ENCODE measurements at regions not wholly inside any gene's neighbourhood (a gene's known extent, or its start where the extent isn't known, plus 50 kb on each side); places are given as distances from the start of the nearest gene placed in this dataset.
A peak's percentile ranks its signal among the peaks of the same experiment; 100 is the strongest.
"Not testable (repeated sequence)": the region's sequence is repeated elsewhere in the genome, so short reads cannot be mapped to it uniquely, and the experiment has no call there.

DNA sequence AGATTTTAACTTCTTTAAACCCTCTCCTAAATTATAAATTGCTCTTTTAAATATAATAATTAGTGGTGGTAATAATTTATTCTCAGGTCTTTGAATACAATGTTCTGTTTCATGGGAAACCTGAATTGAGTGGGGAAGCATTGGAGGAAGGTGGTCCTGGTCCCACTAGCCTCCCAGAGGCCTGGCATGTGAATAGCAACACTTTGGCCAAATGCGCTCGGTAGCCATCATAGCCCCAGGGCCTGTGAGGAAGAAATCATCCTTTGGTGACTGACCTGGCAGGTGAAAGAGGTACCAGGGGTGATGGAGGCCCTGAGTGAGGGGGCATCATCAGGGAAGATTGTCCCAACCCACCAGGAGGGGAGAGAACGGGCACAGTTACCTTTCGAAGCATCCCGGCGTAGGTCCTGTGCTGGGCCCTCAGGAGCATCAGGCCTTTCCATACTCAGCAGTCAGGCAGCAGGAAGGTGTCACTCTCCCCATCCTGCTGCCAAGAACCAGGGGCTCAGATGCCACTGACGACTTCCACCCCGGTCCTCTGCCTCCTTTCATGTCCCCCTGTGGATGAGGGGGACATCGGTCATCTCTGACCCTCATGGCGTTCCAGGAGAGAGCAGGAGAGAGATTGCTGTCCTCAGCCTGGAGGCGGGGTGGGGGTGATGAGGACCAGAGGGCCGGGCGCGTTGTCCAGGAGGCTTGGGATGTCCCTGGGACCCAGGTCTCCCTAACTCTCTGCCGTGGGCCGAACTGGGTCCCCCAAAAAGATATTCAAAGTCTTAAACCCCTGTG, 78.6 kb upstream of the HPCAL1 start:
- DNase-seq (ENCODE audit: low spot score) = no peak

DNA sequence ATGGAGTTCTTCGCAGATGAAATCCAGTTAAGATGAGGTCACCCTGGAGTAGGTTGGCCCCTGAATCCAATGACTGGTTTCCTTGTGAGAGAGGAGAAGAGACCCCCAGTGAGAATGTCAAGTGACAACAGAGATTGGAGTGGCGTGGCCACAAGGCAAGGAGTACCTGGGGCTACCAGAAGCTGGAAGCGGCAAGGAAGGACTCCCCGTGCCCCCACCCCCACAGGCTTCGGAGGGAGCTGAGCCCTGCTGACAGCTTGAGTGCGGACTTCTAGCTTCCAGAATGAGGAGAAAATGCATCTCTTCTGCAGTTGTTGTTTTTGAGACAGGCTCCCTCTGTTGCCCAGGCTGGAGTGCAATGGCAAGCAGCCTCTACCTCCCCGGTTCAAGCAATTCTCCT, 78.0 kb upstream of the HPCAL1 start:
- no peak for DNase-seq (ENCODE audit: low spot score)

DNA sequence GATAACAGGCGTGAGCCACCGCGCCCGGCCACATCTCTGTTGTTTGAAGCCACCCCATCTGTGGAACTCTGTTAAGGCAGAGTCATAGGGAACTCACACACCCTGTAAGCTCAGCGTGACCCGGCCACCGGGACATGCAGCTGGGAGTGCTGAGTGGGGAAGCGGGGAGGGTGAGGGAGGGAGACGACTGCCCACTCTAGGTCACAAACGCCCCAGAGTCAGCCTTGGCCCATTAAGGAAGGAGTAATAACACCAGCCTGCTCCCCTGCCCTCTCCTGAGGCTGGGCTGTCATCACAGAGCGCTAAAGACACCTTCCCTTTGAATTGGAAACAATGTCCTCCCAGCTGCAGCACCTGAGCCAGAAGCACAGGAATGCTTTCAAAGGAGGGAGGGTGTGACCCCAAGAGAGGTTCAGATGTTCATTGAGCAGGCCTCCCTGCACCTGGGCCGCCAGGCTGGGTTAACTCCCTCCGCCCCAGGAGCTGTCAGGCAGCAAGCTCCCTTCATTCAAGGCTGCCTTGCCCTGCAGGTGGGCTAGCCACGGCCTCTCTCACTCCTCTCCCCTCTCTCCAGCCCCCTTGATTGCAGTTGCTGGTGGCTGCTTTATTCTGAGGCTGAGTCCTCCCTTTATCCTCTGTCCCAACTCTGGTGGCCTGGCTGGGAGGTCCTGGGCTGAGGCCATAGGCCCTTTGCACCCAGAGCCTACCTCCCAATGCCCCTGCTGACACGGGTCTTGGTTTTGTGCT, 77.2 kb upstream of the HPCAL1 start:
- DNase-seq (ENCODE audit: low spot score) = peak; percentile 35

DNA sequence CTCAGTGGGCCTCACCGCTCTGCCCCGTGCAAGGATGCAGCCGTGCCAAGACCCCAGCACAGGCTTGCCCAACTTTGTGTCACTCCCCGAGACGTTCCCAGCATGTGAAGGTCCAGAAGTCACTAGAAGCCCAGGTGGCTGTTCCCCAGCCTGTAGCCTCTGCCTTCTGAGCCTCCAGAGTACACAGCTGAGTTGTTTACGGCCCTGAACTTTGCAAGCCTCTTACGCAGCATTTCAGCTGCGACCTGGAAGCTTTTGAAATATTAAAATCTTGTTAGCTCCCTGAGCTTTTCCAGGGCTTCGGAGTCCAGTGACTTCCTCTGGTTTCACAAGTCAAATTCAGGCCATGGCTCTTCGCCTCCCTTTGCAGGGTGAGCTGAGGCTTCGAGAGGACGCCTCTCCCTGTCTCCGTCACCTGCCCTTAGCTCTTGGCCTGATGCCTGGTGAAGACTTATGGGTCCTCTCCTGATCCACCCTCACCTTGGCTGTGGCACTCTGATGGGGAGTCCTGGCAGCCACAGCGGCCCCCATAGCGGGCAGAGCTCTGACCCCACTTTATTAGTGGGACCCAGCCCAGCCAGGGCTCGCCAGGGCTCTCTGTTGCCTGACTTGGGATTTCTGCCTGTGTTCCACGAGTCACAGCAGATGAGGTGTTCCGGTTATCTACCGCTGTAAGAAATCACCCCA, 76.5 kb upstream of the HPCAL1 start:
- no peak for DNase-seq (ENCODE audit: low spot score)

DNA sequence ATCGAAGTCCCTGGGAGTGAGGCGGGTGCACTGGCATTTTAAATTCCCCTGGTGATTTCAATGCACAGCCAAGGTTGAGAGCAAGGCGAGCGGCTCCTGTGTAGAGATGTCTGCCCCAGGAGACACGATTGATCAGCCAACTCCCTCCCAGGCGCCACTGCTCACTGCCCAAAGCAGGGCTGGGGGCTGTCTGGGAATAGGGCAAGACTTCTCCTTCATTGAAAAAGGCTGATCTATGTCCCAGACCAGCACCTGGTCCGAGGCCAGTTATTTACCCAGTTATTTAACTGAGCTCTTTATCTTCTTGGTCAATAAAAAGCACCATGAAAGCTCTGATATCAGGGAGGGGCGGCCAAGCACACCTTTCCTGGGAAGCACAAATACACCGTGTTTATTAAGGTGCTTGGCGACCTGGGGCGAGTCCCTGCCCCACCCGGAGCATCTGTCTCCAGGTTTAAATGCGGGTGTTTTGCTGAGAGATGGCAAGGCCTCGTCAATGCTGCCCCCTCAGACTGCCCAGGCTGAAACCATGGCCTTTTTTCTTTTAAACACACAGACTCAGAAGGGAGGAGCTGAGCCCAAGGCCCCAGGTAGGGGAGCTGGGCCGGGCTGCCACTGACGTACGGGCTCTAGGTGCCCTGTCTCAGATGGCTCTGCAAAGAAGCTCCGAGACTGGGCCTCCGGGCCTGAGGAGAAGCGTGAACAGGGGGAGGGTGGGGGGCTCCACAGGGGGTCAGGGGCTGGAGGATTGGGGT, 73.9 kb upstream of the HPCAL1 start:
- DNase-seq (ENCODE audit: low spot score) = no peak

DNA sequence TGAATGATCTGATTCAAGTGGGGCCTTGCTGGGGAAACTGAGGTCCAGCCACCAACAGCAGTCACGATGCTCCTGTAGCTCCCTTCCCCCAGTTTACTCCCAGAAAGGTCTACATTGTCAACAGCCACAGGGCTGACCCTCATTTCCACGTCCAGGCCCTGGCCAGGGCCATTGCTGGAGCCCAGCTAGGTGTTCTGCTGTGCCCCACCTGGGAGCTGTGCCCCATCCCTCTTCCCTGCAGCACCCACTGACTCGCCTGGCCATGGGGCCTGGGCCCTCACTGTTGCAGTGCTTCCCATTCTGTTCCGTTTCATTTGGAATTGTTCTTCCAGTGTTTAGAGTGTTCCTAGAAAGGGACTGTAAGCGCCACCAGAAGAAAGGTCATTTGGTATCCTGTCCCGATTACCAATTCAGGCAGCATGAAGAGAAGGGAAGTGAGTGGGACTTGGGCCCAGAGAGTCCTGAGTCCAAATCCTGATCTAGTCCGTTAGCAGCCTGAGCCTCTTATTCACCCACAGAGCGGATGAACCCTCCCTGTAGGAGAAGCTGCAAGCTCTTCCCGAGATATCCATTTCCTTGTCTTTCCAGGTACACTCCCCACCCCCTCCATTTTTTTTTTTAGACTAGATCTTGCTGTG, 73.1 kb upstream of the HPCAL1 start:
- no peak for DNase-seq (ENCODE audit: low spot score)

DNA sequence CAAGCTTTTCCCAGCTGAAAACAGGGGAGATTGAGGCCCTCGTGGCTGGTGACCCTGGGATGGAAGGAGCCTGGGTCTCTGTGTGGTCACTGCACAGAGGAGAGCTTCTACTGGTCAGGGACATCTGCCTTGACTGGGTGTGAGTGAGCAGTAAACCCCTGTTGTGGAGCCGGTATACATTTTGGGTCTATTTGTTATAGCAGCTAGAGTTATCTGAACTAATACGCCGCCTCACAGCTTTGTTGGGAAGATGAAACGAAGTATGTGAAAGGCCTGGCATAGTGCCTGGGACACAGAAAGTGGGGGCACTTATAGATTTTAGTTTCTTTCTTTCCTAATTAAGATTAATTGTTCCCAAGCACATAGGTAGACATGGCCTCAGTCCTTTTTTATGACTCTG, 72.2 kb upstream of the HPCAL1 start:
- DNase-seq (ENCODE audit: low spot score) = no peak

DNA sequence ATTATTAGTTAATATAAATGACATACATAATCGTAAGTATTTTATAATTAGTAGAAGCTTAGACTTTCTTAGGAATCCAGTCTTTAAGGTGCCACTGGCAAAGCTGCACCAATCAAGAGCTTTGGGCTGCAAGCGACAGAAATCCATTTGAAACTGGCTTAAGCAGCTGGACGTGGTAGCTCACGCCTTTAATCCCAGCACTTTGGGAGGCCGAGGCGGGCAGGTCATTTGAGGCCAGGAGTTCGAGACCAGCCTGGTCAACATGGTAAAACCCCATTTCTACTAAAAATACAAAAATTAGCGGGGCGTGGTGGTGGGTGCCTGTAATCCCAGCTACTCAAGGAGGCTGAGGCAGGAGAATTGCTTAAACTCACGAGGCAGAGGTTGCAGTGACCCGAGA, 71.8 kb upstream of the HPCAL1 start:
- DNase-seq (ENCODE audit: low spot score) = not testable (repeated sequence)

DNA sequence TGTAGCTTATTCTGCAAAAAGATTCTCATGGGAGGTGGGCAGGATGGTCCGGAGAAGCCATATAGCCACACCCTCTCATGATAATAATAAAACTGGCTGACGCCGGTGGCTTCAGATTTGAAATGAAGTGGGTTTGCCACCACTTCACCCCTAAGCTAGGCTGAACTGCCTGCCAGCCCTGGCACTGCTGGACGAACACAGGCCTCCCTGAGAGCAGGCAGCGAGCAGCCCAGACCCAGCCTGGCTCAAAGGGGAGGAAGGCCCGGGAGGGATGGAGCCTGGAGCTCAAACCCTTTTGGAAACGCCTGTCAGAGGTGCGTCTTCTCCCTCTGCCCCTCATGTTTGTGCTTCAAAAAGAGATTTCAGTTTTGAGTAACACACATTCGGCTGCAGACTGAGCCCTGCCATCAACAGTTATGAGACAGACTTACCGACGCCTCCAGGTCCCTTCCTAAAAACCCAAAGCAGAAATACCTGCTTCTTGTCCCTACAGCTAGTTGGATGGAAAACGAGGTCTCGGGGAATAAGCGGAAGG, 71.1 kb upstream of the HPCAL1 start:
- no peak for DNase-seq (ENCODE audit: low spot score)

DNA sequence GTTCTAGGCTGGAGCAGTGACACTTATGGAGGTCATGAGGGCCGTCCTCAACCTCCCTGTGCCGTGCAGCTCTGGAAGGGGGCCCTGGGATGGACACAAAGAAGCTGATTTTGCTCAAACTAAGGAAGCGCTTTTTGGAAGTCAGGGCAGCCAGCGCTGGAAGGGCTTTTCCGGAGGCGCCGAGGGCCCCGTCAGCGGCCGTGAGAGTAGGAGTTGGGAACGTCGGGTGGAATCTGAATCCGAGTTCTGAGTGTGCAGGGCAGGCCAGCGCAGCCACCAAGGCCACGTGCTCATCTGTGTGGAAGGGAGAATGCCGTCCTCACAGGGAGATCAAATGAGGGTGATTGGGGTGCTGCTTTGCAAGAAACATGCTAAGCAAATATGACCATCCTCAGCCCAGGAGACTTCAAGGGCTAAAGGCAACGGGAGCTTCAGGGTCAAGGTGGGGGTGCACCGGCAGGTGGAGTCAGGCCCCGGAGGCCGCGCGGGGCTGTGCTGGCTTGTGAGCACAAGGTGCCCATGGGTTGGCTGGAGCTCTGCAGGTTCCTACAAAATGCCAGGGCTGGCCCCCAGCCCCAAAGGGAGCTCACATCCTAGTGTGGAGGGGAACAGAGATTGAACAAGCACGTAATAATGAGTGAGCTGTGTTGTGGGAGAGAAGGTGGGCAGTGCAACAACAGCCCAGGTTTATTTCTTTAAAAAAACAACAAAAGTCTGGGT, 70.4 kb upstream of the HPCAL1 start:
- no peak for DNase-seq (ENCODE audit: low spot score)

DNA sequence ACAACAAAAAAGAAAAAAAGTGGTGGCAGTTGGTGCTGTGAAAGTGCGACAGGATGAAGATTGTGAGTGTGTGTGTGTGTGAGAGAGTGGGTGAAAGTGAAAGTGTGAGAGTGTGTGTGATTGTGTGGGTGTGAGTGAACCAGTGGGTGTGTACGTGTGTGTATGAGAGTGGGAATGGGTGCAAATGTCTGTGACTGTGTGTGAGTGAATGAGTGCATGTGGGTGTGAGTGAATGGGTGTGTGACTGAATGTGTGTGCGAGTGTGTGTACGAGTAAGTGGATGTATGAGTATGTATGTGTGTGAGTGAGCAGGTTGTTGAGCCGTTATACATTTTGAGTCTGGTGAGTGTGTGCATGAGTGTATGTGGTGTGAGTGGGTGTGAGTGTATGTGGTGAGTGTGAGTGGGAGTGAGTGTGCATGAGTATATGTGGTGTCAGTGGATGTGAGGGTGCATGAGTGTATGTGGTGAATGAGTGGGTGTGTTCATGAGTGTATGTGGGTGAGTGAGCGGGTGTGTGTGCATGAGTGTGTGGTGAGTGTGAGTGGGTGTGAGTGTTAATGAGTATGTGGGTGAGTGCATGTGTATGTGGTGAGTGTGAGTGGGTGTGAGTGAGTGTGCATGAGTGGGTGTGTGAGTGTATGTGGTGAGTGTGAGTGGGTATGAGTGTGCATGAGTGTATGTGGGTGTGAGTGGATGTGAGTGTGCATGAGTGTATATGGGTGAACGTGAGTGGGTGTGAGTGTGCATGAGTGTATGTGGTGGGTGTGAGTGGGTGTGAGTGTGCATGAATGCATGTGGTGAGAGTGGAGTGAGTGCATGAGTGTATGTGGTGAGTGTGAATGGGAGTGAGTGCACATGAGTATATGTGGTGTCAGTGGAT, 69.3 kb upstream of the HPCAL1 start:
- no peak for DNase-seq (ENCODE audit: low spot score)

DNA sequence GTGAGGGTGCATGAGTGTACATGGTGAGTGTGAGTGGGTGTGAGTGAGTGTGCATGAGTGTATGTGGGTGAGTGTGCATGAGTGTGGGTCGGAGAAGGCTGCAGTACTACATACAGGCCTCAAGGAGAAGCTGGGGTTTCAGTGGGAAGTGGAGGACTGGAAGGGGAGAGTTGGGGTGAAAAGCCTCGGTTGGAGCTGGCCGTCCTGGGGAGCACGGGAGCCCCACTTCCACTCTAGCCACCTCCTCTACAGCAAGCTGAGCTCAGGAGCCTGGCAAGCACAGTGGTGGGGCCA, 68.7 kb upstream of the HPCAL1 start:
- DNase-seq (ENCODE audit: low spot score) = no peak

DNA sequence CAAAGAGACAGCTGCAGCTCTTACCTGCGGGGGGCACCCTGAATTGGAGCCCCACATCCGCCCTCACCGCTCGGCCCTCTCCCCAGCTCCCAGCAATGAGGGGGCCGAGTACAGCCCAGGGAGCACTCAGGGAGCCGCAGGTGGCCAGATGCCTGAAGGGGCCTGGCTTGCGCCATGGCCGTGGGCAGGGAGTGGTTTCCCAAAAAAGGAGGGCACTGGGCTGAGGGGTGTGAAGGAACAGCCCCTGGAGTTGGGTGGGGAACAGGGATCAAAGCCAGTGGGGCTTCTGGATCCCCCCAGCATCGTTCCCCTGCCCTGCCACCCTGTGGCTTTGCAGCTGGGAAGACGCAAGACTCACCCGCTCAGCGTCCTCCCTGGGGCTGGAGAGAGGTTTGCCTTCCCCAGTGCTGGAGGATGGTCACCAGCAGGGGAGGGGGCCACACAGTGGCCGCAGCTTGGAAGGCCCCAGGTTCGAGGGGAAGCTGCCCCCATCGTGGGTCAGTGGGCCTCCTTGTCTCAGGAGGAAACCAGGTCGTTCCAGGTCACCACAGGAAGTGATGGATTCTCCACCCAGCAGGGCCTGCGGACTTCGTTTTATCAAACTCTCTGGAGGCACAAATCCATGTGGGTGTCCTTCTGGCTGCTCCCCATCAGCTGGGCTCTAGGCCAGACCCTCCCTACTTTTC, 68.2 kb upstream of the HPCAL1 start:
- DNase-seq (ENCODE audit: low spot score) = no peak

DNA sequence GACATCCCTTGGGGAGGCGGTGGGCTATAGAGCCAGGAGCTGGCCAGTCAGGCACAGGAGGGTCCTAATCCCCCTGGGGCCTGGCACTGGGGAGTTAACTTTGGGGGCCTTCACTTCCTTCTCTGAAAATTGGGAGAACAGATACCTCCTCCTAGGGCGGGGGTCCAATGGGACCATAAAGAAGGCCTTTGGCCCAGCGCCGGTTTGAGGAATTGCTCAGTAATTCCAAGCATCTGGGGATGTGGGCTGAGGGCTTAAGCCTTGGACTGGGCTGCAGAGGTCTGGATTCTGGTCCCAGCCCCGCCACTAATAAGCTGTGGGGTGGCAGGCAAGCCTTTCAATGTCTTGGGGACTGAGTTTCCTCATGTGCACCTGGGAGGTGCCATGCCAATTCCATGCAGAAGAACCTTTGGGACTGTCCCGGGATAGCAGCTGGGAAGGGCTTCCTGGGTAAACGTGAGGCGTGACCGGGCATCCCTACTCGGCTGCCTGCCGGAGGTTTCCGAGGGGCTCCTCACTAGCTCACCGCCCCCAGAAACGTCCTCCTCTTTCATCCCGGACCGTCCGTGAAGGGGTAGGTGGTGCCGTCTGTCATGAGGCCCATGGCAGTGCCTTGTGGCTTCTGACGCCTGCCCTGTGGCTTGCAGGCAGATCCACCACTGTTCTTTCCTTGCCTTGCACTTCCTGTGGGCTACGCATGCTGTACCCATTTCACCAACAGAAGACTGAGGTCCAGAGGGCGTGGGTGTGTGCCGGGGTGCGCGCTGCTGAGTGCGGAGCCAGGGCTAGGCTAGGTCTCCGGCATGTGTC, 67.4 kb upstream of the HPCAL1 start:
- DNase-seq (ENCODE audit: low spot score) = no peak

DNA sequence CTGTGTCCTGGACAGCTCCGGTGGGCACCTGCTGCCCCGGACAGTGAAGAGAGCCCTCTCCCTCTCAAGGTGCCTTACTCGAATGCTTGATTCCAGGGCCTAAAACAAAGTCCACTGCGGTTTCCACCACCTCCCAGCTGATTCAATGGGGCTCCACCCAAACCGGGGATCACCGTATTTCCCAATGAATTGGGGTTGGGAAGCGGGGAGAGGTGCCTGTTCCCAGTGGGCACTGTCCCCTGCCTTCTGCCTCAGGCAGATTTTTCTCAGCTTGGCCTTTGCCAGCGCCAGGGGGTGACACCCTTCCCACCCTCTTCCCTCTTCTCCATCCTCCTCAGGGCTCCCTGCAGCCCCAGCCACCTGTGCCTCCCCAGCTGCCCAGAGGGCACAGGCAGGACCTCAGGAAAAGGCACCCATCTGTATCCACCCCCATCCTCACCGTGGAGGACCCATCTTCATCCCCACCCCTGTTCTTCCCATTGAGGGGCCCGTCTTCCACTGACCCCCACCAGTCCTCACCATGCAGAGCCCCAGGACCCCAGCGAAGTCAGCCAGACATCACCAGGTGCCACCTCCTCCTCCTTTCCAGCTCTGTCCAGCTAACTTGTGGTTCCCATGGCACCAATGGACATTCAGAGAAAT, 66.7 kb upstream of the HPCAL1 start:
- DNase-seq (ENCODE audit: low spot score) = no peak

DNA sequence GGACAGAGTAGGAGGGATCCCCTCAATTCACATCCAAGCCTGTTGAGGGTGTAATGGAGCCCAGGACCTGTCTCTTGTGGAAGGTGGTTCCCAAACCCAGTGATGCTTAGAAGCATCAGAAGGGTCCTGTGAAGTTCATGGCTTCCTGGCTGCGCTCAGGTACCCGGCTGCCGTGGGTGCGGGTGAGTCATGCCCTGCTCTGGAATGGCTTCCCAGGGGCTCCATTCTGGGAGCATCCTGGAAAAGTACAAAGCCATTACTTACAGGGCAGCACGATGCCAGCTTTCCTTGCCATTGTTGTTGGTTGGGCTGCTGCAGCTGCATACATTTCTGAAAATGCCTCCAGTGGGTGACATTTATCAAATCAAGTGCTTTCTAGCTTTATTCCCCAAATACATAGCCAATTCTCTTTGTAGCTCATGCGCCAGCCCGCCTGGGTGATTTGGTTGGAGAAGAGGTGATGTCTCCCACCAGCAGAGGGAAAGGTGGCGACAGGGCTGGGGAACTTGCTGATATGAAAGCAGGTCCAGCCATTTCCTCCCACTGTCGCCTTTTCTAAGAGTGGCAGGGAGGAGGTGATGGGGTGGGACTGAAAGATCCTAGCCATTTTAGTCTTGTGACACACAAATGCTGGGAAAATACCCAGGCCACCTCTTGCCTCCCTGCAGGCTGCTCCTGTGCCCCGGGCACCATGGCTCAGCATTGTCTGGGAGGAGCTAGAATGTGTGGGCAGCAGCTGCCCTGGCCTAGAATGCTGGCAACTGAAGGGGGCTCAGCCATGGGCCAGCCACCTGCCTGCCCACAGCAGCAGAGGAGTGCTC, 65.9 kb upstream of the HPCAL1 start:
- DNase-seq (ENCODE audit: low spot score) = peak; percentile 20
